NCI-H1105 (cell line): ENCODE measurements at regions not wholly inside any gene's neighbourhood (a gene's known extent, or its start where the extent isn't known, plus 50 kb on each side); places are given as distances from the start of the nearest gene placed in this dataset.
A peak's percentile ranks its signal among the peaks of the same experiment; 100 is the strongest.
"Not testable (repeated sequence)": the region's sequence is repeated elsewhere in the genome, so short reads cannot be mapped to it uniquely, and the experiment has no call there.

Experiments
- DNase-seq: peaks from one replicate; lab custom pipeline; 2025; lab: John Stamatoyannopoulos, UW

DNA sequence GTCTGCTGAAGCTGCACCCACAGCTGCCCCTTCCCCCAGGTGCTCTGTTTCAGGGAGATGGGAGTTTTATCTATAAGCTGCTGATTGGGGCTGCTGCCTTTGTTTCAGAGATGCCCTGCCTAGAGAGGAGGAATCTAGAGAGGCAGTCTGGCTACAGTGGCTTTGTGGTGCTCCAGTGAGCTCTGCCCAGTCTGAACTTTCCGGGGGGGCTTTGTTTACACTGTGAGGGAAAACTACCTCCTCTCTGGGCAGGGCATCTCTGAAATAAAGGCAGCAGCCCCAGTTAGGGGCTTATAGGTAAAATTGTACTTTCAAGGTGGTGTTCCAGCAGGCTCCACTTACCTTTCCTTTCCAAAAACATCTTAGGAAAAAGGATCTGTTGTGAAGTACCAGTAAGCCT is 242.2 kb downstream of the SPRY1 start:
- no peak for DNase-seq

DNA sequence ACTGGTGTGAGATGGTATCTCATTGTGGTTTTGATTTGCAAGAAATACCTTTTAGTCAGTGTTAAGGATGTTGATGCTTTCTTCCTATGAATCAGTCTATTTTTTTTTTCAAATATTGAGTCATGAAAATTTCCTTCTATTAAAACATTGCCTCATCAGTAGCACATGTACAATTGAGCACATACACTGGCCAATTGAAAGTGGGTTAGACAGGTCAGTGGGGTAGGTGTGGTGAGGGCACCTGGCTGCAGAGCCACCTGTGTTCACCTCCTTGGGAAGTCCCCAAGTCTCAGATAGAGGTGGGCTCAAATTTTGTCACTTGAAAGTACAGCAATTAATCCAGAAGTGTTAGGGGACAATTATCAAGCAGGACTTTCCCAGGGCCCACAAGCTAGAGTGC is 243.7 kb downstream of the SPRY1 start:
- DNase-seq = no peak

GRCh38 chr4:123640824-123641223 is 244.2 kb downstream of the SPRY1 start:
- DNase-seq = no peak

DNA sequence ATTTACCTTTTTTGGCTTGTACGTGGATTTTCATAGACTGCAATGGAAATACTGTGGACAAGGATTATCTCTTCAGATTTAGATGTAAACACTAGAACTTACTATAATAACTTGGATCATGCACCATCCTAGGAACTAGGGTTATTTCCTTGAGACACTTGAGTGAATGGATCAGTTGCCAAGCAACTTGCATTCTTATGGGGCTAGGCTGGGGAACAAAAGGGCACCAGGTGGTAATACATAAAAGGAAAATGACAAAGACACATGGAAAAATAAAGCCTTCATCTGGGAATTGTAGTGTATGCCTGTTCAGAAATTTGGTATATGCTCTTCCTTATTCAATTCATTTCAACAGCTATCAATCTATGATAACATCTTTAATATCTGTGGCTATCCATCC is 247.1 kb downstream of the SPRY1 start:
- no peak for DNase-seq

GRCh38 chr4:123649250-123649644 is 252.7 kb downstream of the SPRY1 start:
- DNase-seq = no peak

DNA sequence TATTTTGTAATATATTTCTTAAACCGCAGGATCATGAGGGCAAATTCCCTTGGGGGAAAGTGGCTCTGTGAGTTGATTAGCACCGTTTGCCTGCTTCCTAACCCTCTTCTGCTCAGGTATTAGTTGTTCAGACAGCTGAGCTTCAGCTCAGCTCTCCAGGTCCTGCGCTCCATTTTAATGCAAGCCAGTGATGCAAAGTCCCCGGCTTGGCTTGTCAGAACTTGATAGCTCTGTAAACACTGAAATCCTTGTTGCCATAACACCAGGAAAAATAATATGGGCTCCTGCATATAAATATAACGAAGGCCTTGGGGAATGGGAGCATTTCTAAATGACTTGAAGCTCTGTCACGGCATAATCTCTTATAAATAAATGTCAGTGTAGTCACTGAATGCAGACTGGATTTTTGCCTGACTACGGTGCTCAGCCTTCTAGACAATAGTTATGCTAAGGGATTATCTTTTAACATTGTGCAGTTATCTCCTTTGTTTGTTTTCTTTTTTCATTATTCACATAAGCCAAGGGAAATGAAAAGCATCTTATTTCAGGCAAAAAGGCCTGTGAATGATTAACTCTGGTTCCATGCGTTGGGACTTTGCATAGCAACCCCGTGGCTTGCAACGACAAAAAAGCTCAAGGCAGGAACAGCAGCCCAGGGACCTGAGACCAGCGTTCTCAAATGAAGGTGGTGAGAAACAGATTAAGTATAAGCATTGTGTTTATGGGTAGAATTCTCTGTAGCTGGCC is 253.2 kb downstream of the SPRY1 start:
- peak; percentile 51 for DNase-seq

DNA sequence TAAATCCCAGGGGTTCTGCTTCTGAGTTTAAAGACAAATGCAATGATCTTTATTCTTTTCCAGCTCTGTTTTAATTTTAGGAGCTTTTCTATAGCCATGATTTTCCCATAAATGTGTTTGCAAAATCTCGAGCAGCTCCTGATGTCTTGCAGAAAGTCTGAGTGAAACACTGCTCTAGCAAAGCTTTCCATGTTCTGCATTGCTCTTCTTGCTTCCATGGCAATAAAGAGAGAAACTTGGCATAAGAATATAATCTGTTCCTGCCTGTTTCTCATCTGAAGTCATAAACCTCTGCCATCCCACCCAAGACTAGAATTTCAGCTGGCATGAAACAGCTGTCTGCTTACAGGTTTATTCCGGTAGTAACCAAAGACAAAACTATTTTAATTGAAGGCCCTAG is 254.5 kb downstream of the SPRY1 start:
- DNase-seq = no peak

- DNase-seq = no peak
Observed at GRCh38 chr4:123651536-123652180, 255.1 kb downstream of the SPRY1 start.

- no peak for DNase-seq
Observed at GRCh38 chr4:123652476-123652875, 255.9 kb downstream of the SPRY1 start.

DNA sequence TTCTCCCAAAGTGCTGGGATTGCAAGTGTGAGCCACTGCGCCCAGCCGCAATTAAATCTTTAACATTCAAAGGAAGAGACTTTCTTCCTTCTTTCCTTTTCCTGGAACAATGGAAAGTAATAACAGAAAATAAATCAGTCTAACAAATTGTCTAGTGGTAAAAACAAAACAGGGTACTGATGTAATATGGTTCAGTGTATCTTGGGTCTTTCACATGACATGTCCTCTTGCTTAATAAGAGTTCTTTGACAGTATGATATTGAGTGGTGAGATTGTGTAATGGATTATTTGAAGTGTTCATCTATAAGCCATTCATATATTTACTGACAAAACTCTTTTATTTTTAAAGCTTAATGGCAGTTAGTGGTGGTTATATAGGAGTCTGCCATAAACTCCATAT is 256.6 kb downstream of the SPRY1 start:
- no peak for DNase-seq

GRCh38 chr4:123656746-123657294 is 260.2 kb downstream of the SPRY1 start:
- DNase-seq = not testable (repeated sequence)

DNA sequence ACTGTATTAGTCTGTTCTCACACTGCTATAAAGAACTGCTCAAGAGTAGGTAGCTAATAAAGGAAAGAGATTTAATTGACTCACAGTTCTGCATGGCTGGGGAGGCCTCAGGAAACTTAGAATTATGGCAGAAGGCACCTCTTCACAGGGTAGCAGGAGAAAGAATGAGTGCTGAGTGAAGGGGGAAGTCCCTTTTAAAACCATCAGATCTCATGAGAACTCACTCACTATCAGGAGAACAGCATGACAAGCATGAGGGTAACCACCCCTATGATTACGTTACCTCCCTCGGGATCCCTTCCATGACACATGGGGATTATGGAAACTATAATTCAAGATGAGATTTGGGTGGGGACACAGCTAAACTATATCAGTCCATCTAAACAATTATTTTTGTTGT is 261.0 kb downstream of the SPRY1 start:
- DNase-seq = not testable (repeated sequence)

DNA sequence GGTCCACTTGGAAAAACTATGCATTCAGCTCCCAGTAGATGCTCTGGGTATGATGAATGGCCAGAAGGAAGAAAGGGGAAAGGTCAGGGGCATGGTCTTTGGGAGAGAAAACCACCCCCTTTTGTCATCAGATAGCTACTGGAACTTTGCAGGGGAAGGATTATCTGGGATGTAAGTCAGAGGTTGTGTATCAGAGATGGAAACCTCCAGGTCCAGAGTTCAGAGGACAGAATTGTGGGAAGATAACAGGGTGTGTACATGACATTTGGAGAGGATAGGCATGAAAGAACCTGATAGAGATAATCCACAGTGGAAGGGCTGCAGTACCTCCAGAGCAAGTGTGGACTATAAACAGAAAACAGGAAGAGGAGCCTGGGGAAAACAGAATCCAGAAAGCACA is 262.7 kb downstream of the SPRY1 start:
- DNase-seq = no peak

- no peak for DNase-seq
Observed at GRCh38 chr4:123659730-123660129, 263.1 kb downstream of the SPRY1 start.

DNA sequence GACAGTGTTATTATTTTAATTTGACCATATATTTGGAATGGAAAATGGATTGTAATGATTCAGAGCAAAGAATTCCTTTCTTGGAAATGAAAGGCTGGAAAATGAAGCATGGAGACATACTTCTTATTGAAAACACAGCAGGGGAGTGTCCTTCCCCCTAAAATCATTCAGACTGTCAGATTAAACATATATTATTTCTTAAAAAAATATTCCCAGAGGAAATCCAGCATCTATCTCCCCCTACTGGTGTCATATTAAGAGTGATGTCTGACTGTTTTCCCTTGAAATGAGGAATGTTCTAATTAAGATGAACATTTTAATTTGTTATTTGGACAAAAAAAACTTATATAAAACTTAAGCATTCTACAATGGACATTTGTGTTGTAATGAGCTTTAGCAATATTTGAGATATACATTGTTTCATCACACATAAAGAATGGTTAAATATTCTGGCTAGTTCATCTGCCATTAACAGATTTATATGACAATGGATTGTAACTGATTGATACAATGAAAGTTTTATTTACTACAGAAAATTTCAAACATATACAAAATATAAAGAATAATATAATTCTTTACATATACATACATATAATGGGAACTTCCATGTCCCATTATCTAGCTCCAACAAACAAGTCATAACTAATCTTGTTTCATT is 264.6 kb downstream of the SPRY1 start:
- no peak for DNase-seq

- DNase-seq = no peak
Observed at GRCh38 chr4:123662827-123663226, 266.2 kb downstream of the SPRY1 start.

DNA sequence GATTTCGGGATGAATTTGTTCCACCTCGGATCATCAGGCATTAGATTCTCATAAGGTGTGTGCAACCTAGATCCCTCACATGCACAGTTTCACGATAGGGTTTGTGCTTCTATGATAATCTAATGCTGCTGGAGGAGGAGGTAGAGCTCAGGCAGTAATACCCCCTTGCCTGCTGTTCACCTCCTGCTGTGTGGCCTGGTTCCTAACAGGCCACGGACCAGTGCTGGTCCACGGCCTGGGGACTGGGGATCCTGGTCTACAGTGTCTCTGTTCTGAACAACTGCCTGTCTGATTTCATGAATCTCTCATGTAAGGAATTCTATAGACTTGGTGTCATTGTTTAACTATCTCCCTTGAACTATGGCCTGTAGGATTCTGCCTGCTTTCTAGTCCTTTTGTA is 269.9 kb downstream of the SPRY1 start:
- DNase-seq = no peak

DNA sequence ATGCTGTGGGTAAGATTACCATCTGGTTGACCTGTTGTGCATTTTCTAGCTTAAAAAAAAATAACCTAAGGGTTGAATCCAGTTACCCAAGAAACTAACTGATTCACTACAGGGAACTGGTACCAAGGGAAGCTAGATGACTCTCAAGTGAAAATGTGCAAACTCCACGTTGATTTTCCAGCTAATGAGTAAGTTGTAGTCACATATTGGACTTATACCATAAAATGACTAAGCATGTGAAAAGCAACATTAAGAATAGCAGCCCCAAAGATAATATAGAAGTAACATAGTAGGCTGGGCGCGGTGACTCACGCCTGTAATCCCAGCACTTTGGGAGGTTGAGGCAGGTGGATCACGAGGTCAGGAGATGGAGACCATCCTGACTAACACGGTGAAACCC is 270.9 kb downstream of the SPRY1 start:
- no peak for DNase-seq

- DNase-seq = no peak
Observed at GRCh38 chr4:123667991-123668390, 271.4 kb downstream of the SPRY1 start.

DNA sequence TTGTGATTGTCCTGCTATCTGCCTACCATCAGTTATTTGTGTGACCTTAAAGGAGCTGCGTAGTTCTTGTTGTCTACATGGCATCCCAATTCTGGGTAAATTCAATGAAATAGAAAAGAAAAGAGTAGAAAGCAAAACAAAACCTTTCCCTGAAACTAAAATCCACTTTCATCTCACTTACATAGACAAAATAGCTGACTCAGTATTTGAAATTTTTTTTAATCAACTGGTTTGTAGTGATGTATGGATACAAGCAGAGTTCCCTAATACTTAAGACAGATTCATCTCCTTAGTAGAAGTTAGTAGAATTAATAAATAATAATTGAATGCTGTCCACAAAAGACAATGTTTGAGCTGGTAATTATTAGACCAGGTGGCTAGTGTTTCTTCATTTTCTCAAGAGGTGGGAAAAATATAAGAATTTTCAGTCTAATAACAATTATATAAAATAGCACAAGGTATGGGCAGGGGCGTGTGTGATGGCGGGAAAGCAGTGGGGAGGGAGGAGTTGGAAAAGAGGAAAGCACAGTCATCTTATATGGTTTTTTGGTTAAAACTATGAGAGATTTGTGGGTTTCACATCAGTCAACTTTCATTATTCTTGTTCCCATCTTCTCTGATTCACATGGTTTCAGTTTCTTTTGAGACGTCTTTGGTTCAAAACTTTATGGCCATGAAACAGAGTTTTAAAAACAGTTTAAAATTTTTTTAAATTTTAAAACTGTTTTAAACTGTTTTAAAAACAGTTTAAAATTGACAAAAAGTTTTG is 275.2 kb downstream of the SPRY1 start:
- no peak for DNase-seq

DNA sequence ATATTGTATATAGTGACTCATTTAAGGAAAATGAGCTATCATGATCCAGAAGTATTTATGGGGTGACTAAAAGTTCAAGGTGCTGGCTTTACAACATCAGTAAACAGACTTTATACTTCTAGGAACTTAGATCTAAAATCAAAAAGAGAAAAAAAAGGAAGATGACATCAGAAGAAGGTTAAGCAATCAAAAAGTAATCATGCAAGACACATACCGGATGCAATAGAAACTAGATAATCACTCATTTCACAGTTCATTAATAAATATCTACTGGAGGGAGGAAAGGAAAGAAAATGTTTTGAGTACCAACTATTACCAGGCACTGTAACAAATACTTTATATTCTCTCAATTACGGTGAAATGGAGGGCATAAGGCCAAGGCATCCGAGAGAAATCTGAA is 276.4 kb downstream of the SPRY1 start:
- DNase-seq = no peak

GRCh38 chr4:123673971-123674370 is 277.4 kb downstream of the SPRY1 start:
- no peak for DNase-seq
